Fibroblast of mammary gland (primary cell): ENCODE measurements at regions not wholly inside any gene's neighbourhood (a gene's known extent, or its start where the extent isn't known, plus 50 kb on each side); places are given as distances from the start of the nearest gene placed in this dataset.
A peak's percentile ranks its signal among the peaks of the same experiment; 100 is the strongest.

Experiments
- DNase-seq: peaks from one replicate; pipeline ENCODE4 v3.0.0-alpha.2; 2010; ENCODE audit warnings: low read depth
- H3K4me3 ChIP-seq: 2 replicates; pipeline ENCODE4 v1.5.1; 2011; ENCODE audit warnings: low read depth, mild to moderate bottlenecking, low read length, moderate library complexity; ENCODE audit not compliant: control insufficient read depth
- TF ChIP-seq, protein P1 (sequence below): conservative IDR thresholded peaks from 2 replicates; pipeline ENCODE4 v1.5.1; 2011; ENCODE audit warnings: low read depth, low read length, inconsistent platforms; ENCODE audit not compliant: control insufficient read depth, insufficient read depth

DNA sequence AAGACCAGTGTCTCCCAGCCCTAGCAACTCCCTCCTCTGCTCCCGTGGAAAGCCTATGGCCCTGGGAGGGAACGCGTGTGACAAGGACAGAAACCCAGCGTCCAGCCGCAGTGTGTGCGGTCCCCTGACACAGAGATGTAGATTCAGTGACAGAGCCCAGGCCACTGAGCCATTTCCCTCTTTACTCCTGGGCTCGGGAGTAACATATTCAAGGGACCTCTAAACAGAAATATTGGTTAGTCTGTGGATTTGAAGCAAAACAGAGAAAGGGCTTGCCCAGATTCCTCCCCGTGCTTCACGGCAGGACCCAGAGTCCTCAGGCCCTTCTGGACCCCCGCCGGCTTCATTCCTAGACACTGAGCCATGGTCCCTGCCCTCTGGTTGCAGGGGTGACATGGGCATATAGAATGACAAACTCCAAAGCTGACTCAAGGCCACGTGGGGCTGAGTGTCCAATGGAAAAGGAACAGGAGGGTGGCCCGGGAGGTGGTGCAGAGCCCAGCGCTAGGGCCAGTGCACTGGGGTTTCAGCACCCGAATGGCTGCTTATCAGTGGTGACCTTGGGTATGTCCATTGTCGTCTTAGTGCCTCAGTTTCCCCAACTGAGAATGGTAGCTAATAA, 248.2 kb downstream of the QKI start:
- no peak for DNase-seq
- no peak overlapping the region for H3K4me3 ChIP-seq
- TF ChIP-seq, protein P1, sequence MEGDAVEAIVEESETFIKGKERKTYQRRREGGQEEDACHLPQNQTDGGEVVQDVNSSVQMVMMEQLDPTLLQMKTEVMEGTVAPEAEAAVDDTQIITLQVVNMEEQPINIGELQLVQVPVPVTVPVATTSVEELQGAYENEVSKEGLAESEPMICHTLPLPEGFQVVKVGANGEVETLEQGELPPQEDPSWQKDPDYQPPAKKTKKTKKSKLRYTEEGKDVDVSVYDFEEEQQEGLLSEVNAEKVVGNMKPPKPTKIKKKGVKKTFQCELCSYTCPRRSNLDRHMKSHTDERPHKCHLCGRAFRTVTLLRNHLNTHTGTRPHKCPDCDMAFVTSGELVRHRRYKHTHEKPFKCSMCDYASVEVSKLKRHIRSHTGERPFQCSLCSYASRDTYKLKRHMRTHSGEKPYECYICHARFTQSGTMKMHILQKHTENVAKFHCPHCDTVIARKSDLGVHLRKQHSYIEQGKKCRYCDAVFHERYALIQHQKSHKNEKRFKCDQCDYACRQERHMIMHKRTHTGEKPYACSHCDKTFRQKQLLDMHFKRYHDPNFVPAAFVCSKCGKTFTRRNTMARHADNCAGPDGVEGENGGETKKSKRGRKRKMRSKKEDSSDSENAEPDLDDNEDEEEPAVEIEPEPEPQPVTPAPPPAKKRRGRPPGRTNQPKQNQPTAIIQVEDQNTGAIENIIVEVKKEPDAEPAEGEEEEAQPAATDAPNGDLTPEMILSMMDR = no peak

DNA sequence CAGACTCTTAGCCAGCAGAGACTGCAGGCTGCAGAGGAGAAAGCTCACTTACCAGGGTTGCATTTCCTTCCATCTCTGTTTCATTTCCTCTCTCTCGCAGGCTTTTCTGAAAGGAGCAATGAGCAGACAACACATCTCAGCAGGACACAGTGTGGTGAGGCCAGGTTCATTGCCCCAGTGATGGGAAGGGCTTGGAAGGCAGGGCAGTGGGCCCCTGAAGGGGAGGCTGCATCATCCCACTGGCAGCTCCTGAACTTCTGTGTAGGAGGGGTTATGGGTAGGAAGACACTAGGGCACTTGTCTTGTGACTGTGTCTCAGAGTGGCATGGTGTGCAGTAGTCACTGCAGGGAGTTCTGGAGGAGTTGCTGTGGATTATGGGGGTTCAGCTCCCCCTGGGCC, 246.8 kb downstream of the QKI start:
- DNase-seq = no peak
- no peak overlapping the region for H3K4me3 ChIP-seq
- TF ChIP-seq, protein P1 = no peak

DNA sequence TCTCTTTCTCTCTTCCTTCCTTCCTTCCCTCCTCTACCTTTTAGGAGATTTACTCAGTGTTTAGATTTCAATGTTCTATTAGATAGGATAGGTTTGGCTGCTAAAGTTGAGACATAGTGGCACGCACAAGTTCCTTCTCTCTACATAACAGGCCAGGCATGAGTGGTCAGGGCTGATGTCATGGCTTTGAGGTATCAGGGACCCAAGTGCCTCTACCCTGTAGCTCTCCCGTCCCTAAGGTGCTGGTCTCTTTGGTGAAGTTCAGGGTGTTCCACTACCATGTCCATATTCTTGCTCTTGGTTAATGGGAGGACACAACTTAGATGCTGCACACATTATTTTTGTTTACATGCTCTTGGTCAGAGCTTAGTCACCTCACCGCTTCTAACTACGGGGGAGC, 245.3 kb downstream of the QKI start:
- TF ChIP-seq, protein P1 = no peak
- no peak for DNase-seq
- H3K4me3 ChIP-seq = no peak overlapping the region

DNA sequence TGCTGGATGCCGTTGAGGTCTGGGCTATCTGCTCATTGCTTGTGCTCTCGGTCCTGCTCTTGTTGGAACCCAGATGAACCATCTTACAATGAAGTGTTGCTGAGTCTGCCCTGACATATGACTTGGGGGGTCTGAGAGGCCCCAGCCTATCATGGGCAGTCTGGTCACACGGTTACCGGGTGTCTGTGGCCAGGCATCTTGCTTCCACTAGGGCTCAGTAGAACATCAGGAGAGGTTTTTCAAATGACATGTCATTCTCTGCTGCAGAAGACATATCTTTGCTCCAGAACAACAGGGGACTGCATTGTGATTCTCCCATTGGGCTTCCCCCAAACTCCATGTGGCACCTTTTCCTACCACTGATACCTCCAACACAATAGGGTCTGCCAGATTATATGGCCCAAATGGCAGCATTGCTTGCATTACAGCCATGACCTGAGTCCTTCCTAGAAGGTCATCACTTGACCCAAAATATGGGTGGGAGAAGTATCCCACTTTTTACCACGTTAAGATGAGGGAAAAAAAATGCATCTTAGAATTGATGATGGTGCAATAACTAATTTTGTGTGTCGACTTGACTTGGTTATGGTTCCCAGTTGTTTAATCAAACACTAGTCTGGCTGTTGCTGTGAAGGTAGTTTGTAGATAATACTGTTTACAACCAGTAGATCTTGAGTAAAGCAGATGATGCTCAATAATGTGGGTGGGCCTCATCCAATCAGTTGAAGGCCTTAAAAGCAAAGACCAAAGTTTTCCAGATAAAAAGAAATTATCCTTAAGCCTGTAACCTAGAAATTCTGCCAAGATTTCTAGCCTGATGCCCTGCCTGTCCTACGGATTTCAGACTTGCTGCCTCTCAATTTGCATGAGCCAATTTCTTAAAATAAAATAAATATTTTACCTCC, 241.0 kb downstream of the QKI start:
- TF ChIP-seq, protein P1 = no peak
- DNase-seq = no peak
- H3K4me3 ChIP-seq = no peak overlapping the region

DNA sequence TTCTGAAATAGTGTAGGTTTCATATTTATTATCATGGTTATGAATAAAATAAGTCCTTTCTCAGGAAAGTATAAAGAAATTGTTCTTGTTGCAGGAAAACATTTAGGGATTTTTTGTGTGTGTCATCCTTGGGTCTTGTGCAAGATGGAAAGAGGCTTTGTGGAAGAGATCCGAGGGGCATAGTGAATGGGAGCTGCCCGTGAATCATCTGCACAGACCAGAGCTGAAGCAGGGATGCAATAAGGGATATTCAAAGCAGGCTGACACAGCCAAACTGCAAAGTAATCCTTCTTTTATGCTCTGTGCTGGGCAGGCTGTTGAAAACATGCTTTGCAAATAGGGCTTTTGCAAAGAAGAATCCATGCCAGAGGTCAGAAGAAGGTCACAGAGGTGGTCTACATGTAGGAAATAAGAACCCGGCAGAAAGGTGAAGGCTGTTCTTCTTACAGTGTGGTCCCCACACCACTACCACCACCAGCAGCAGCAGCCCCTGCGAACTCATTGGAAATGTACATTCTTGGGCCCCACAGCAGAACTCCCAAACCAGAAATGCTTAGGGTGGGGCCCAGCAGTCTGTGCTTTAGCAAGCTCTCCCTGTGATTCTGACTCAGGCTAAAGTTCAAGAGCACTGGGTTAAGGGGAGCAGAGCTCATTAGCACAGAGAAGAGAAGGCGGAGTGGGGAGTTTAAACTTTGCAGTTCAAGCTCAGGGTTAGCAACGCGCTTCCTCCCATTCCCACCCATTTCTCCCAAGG, 237.6 kb downstream of the QKI start:
- TF ChIP-seq, protein P1 = no peak
- peak; percentile 65 for DNase-seq
- no peak overlapping the region for H3K4me3 ChIP-seq

DNA sequence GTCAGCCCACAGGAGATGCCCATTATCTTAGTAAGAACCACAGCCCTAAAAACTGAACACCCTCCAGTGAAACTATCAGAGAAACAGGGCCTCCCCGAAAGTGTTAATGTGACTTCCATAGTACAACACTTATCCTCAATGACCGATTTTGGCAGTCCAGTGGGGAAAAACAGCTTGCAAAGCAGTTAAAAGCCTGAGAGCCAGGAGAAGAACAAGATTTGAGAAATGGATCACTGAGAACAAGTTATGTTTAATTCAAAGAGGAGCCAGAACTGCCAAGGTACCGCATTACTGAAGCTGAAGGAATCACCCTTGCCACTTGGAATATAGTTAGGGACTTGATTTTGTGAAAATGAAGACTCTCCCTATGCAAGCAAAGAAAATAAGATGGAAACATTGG, 236.9 kb downstream of the QKI start:
- DNase-seq = no peak
- TF ChIP-seq, protein P1 = no peak
- H3K4me3 ChIP-seq = no peak overlapping the region
